ENCODE measurements at regions not wholly inside any gene's neighbourhood (a gene's known extent, or its start where the extent isn't known, plus 50 kb on each side); places are given as distances from the start of the nearest gene placed in this dataset.

DNA sequence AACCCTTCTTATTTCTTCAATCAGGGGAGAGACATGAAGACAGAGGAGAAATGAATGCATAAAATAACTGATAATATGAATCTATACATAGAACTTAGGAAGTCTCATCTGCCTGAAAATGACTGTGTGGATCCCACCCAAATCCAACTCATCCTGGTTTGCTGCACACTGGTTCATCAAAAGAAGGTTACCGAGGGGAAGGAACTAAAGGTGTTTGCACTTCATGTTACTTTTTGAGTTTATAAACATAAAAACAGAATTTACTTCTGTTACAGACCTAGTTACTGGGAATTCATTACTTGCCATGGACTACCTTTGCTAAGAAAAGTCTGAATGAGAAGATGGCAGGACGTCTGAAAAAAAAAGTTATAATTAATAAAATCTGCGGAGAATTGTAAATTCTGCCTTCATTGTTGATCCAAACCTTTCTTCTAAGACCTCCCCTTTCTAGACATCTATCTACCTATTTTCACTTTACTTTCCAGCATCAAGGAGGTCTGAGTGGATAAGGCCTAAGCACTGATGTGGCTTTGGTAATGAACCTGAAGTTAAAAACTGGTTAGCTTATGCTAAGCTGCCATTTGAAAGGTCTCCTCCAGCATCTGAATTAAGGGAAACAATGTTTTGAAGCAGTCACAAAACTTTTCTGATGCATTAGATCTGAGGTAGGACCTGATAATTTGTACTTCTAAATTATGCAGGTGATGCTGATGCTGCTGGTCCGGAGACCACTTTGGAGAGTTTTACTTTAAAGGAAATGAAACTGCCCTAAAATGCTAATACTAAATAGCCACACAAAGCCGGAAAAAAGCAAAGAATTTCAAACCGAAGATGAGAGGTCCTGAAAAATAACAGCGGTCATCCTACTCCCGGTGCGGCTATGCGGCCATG lies 84.0 kb downstream of the HFE start:
- Histone ChIP-seq H2AFZ (ENCODE audit: low read depth, low read length) (0 out of 2 replicates have a peak overlapping the region, but pooled peaks have one; percentile 47), H3K27ac (ENCODE audit: low read length) (peak overlapping the region; percentile 97), H3K79me2 (ENCODE audit: low read length) (peaks cover 7% of the 10 kb centered on the region)

DNA sequence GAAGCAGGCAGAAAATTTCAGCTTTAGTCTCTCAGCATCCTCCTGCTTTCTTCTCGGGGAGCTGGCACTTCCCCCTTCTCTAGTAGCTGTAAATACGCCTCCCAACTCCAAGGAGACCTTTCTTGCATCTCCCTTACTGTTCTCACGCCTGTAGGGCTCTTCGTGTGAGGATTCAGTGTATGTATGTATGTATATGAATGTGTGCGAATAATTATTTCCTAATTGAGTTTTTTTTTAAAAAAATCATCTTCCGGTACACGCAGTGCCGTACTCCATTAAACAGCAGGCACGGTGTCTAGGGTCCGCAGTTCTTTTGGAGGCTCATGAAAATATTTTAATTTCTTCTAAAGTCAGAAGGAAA lies 85.4 kb downstream of the HFE start:
- H3K36me3 ChIP-seq (replicated peaks; ENCODE audit: low read depth, low read length) = peaks cover 4% of the 10 kb centered on the region
- H3K9ac ChIP-seq (ENCODE audit: low read length) = peak overlapping the region; percentile 95
- H3K27ac ChIP-seq (ENCODE audit: low read length) = peak overlapping the region; percentile 97
- peaks cover 7% of the 10 kb centered on the region for H3K79me2 ChIP-seq (ENCODE audit: low read length)
- no peaks in the 10 kb centered on the region for H4K20me1 ChIP-seq (ENCODE audit: insufficient read depth, low read length)
- TF ChIP-seq, protein P1, sequence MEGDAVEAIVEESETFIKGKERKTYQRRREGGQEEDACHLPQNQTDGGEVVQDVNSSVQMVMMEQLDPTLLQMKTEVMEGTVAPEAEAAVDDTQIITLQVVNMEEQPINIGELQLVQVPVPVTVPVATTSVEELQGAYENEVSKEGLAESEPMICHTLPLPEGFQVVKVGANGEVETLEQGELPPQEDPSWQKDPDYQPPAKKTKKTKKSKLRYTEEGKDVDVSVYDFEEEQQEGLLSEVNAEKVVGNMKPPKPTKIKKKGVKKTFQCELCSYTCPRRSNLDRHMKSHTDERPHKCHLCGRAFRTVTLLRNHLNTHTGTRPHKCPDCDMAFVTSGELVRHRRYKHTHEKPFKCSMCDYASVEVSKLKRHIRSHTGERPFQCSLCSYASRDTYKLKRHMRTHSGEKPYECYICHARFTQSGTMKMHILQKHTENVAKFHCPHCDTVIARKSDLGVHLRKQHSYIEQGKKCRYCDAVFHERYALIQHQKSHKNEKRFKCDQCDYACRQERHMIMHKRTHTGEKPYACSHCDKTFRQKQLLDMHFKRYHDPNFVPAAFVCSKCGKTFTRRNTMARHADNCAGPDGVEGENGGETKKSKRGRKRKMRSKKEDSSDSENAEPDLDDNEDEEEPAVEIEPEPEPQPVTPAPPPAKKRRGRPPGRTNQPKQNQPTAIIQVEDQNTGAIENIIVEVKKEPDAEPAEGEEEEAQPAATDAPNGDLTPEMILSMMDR (IDR thresholded peaks at IDR 0.05; ENCODE audit: low read depth, low read length) = no peak
- TF ChIP-seq EZH2phosphoT487 (IDR thresholded peaks at IDR 0.05; ENCODE audit: low read depth) = no peak
- H2AFZ ChIP-seq (ENCODE audit: low read depth, low read length) = 0 out of 2 replicates have a peak overlapping the region, but pooled peaks have one; percentile 59
- H3K4me3 ChIP-seq (ENCODE audit: low read length) = peak overlapping the region; percentile 97
- H3K4me1 ChIP-seq (ENCODE audit: low read length) = peaks cover 34% of the 10 kb centered on the region
- H3K4me2 ChIP-seq (ENCODE audit: low read length) = peak overlapping the region; percentile 92
- no peaks in the 10 kb centered on the region for H3K27me3 ChIP-seq (ENCODE audit: low read depth, low read length)
- H3K9me3 ChIP-seq (ENCODE audit: insufficient read depth, low read length) = no peaks in the 10 kb centered on the region

More for the DNA sequence above, 84.0 kb downstream of the HFE start:
- peak overlapping the region; percentile 64 for H3K9ac ChIP-seq (ENCODE audit: low read length)
- no peaks in the 10 kb centered on the region for H4K20me1 ChIP-seq (ENCODE audit: insufficient read depth, low read length)
- H3K27me3 ChIP-seq (ENCODE audit: low read depth, low read length) = no peaks in the 10 kb centered on the region
- peak overlapping the region; percentile 97 for H3K4me3 ChIP-seq (ENCODE audit: low read length)
- TF ChIP-seq, protein P1 (IDR thresholded peaks at IDR 0.05; ENCODE audit: low read depth, low read length) = no peak
- TF ChIP-seq EZH2phosphoT487 (IDR thresholded peaks at IDR 0.05; ENCODE audit: low read depth) = no peak
- no peaks in the 10 kb centered on the region for H3K36me3 ChIP-seq (replicated peaks; ENCODE audit: low read depth, low read length)
- H3K4me2 ChIP-seq (ENCODE audit: low read length) = peak overlapping the region; percentile 87
- peaks cover 30% of the 10 kb centered on the region for H3K4me1 ChIP-seq (ENCODE audit: low read length)
- no peaks in the 10 kb centered on the region for H3K9me3 ChIP-seq (ENCODE audit: insufficient read depth, low read length)

DNA sequence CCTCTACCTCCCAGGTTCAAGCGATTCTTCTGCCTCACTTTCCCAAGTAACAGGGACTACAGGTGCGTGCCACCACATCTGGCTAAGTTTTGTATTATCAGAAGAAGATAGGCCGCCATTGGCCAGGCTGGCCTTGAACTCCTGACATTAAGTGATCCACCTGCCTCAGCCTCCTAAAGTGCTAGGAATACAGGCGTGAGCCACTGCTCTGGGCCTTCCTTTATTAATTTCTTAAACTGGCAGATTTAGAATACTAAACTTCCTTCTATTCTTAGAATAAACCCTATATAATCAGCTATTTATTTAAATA lies 86.6 kb downstream of the HFE start:
- Histone ChIP-seq H3K9ac (ENCODE audit: low read length) (no peak overlapping the region), H3K4me2 (ENCODE audit: low read length) (peak overlapping the region; percentile 48), H3K79me2 (ENCODE audit: low read length) (peaks cover 7% of the 10 kb centered on the region), H2AFZ (ENCODE audit: low read depth, low read length) (no peak overlapping the region), H3K27ac (ENCODE audit: low read length) (peak overlapping the region; percentile 97; the same call in 1 of the 2 replicates), H3K4me1 (ENCODE audit: low read length) (peaks cover 42% of the 10 kb centered on the region), H3K4me3 (ENCODE audit: low read length) (peak overlapping the region; percentile 42; the same call in 1 of the 2 replicates), H3K27me3 (ENCODE audit: low read depth, low read length) (no peaks in the 10 kb centered on the region), H3K9me3 (ENCODE audit: insufficient read depth, low read length) (no peaks in the 10 kb centered on the region), H3K36me3 (replicated peaks; ENCODE audit: low read depth, low read length) (peaks cover 4% of the 10 kb centered on the region), H4K20me1 (ENCODE audit: insufficient read depth, low read length) (no peaks in the 10 kb centered on the region)
- TF ChIP-seq, protein P1 (IDR thresholded peaks at IDR 0.05; ENCODE audit: low read depth, low read length) = no peak
- no peak for TF ChIP-seq EZH2phosphoT487 (IDR thresholded peaks at IDR 0.05; ENCODE audit: low read depth)

DNA sequence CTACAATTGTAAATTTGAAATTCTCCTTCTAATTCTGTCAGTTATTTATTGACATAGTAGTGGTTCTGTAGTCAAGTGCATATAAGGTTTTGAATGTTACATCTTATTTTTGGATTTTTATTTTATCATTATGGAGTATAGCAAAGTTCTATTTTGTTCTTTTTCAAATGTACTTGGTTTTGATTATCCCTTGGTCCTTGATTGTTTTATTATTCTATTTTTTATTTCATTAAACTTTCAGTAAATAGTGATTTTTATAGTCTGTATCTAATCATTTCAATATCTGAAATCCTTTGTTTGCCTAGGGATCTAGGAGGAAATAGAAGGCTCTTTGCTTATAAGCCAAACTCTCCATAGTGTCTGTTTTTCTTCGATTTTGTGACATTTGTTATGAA lies 87.8 kb downstream of the HFE start:
- H3K4me1 ChIP-seq (ENCODE audit: low read length) = peaks cover 36% of the 10 kb centered on the region
- no peak overlapping the region for H2AFZ ChIP-seq (ENCODE audit: low read depth, low read length)
- no peak for TF ChIP-seq EZH2phosphoT487 (IDR thresholded peaks at IDR 0.05; ENCODE audit: low read depth)
- TF ChIP-seq, protein P1 (IDR thresholded peaks at IDR 0.05; ENCODE audit: low read depth, low read length) = no peak
- H4K20me1 ChIP-seq (ENCODE audit: insufficient read depth, low read length) = no peaks in the 10 kb centered on the region
- H3K79me2 ChIP-seq (ENCODE audit: low read length) = peaks cover 7% of the 10 kb centered on the region
- no peaks in the 10 kb centered on the region for H3K27me3 ChIP-seq (ENCODE audit: low read depth, low read length)
- no peak overlapping the region for H3K4me3 ChIP-seq (ENCODE audit: low read length)
- no peak overlapping the region for H3K27ac ChIP-seq (ENCODE audit: low read length)
- H3K36me3 ChIP-seq (replicated peaks; ENCODE audit: low read depth, low read length) = peaks cover 4% of the 10 kb centered on the region
- H3K9ac ChIP-seq (ENCODE audit: low read length) = no peak overlapping the region
- no peaks in the 10 kb centered on the region for H3K9me3 ChIP-seq (ENCODE audit: insufficient read depth, low read length)
- H3K4me2 ChIP-seq (ENCODE audit: low read length) = peak overlapping the region; percentile 35; the same call in 1 of the 2 replicates
